ENCODE measurements at regions not wholly inside any gene's neighbourhood (a gene's known extent, or its start where the extent isn't known, plus 50 kb on each side); places are given as distances from the start of the nearest gene placed in this dataset.

DNA sequence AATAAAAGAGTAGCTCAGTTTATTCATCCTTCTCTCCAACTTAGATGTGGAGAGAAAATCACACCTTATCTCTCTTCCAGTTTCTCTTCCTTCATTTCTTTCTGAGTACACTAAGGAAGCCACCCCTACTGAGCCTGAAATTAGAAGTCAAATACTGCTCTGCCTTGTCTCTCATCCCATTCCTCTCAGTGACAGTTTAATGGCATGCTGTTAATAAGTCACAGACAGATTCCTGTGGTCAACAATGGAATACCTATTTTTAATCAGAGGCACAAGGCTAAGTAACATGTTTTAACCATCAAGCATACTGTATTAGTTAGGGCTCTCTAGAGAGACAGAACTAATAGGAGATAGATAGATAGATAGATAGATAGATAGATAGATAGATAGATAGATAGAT lies 253.2 kb downstream of the HTR7 start:
- H3K4me1 ChIP-seq, result no peaks in the 10 kb centered on the region
- H3K9me3 ChIP-seq, result no peaks in the 10 kb centered on the region
- TF ChIP-seq POLR2A (IDR thresholded peaks at IDR 0.05), result no peak
- TF ChIP-seq, protein P1, sequence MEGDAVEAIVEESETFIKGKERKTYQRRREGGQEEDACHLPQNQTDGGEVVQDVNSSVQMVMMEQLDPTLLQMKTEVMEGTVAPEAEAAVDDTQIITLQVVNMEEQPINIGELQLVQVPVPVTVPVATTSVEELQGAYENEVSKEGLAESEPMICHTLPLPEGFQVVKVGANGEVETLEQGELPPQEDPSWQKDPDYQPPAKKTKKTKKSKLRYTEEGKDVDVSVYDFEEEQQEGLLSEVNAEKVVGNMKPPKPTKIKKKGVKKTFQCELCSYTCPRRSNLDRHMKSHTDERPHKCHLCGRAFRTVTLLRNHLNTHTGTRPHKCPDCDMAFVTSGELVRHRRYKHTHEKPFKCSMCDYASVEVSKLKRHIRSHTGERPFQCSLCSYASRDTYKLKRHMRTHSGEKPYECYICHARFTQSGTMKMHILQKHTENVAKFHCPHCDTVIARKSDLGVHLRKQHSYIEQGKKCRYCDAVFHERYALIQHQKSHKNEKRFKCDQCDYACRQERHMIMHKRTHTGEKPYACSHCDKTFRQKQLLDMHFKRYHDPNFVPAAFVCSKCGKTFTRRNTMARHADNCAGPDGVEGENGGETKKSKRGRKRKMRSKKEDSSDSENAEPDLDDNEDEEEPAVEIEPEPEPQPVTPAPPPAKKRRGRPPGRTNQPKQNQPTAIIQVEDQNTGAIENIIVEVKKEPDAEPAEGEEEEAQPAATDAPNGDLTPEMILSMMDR (IDR thresholded peaks at IDR 0.05), result no peak
- no peak overlapping the region for H3K4me3 ChIP-seq
- no peak overlapping the region for H3K27ac ChIP-seq
- DNase-seq, result no peak
- intact Hi-C loops (cut with DNase I; ENCODE audit: low total_unique reads), result no loop called here
- no peaks in the 10 kb centered on the region for H3K36me3 ChIP-seq
- no peaks in the 10 kb centered on the region for H3K27me3 ChIP-seq

DNA sequence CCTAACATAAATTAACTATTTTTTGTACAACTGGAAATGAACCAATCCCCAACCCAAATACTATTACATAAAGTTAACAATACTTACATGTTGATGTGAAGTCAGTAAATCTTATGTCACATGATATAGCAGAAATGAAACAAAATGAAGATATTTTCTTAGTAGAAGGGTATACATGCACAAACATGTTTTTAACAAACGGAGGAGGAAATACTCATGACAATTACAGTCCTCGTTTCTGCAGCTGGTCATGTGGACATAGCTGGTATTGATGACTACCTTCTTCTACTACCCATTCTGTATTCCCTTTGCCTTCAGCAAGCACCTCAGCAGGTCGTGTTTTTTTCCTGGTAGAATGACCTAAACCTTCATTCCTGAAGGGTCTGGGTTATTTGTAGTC lies 252.3 kb downstream of the HTR7 start:
- TF ChIP-seq, protein P1 (IDR thresholded peaks at IDR 0.05), result no peak
- TF ChIP-seq POLR2A (IDR thresholded peaks at IDR 0.05), result no peak
- intact Hi-C loops (cut with DNase I; ENCODE audit: low total_unique reads), result no loop called here
- Histone ChIP-seq H3K4me3 (no peak overlapping the region), H3K4me1 (no peaks in the 10 kb centered on the region), H3K36me3 (no peaks in the 10 kb centered on the region), H3K27me3 (no peaks in the 10 kb centered on the region), H3K27ac (no peak overlapping the region), H3K9me3 (no peaks in the 10 kb centered on the region)
- DNase-seq, result no peak

- H3K36me3 ChIP-seq, result no peaks in the 10 kb centered on the region
- H3K27me3 ChIP-seq, result no peaks in the 10 kb centered on the region
- no peaks in the 10 kb centered on the region for H3K9me3 ChIP-seq
- H3K27ac ChIP-seq, result no peak overlapping the region
- no peak for DNase-seq
- H3K4me3 ChIP-seq, result no peak overlapping the region
- intact Hi-C loops (cut with DNase I; ENCODE audit: low total_unique reads), result no loop called here
- no peaks in the 10 kb centered on the region for H3K4me1 ChIP-seq
- TF ChIP-seq, protein P1 (IDR thresholded peaks at IDR 0.05), result no peak
- no peak for TF ChIP-seq POLR2A (IDR thresholded peaks at IDR 0.05)
These were observed 245.6 kb downstream of the HTR7 start for GRCh38 chr10:90612276-90612675.

DNA sequence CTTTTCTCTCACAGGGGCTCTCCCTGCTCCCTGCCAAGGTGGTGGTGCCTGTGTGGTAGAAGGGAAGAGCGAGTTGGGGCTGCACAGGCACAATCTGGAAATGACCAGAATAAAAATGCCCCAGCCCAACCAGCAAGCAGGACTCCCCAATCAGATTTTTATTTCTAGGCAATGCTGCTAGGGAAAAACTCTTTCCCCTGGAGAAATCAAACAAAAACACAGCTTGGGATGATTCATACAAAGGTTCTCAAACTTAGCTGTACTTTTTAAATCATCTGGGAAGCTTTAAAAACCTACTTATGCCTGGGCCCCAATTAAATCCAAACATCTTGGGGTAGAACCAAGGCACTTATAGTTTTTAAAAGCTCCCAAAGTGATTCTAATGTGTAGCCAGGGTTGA lies 243.2 kb downstream of the HTR7 start:
- no peak for TF ChIP-seq POLR2A (IDR thresholded peaks at IDR 0.05)
- TF ChIP-seq, protein P1 (IDR thresholded peaks at IDR 0.05), result no peak
- Histone ChIP-seq H3K36me3 (no peaks in the 10 kb centered on the region), H3K27ac (no peak overlapping the region)

DNA sequence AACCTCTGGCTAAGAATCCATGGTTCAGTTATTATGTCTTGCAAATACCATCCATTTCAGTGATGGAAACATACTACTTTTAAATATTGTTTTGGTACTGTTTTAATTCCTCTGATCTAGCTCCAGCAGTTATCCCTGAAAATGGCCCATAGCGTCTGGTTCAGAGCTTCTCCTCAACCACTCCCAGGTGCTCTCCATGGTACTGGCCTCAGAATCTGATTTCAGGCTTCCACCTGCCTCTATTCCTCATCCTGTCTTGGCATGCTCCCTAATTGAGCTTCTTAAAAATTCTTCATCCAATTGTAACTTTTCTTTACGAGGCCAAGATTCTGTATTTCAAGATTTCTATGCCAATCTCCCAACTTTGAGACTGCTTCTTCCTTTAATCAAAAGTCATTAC lies 236.3 kb downstream of the HTR7 start:
- Histone ChIP-seq H3K4me1 (no peaks in the 10 kb centered on the region), H3K27me3 (no peaks in the 10 kb centered on the region), H3K36me3 (no peaks in the 10 kb centered on the region), H3K4me3 (no peak overlapping the region), H3K9me3 (no peaks in the 10 kb centered on the region), H3K27ac (no peak overlapping the region)
- TF ChIP-seq POLR2A (IDR thresholded peaks at IDR 0.05), result no peak
- TF ChIP-seq, protein P1 (IDR thresholded peaks at IDR 0.05), result no peak
- intact Hi-C loops (cut with DNase I; ENCODE audit: low total_unique reads), result no loop called here
- DNase-seq, result no peak

More for the DNA sequence above, 243.2 kb downstream of the HTR7 start:
- Histone ChIP-seq H3K27me3 (no peaks in the 10 kb centered on the region), H3K4me1 (no peaks in the 10 kb centered on the region), H3K4me3 (no peak overlapping the region), H3K9me3 (no peaks in the 10 kb centered on the region)
- DNase-seq, result no peak
- intact Hi-C loops (cut with DNase I; ENCODE audit: low total_unique reads), result no loop called here
